ENCODE measurements at regions not wholly inside any gene's neighbourhood (a gene's known extent, or its start where the extent isn't known, plus 50 kb on each side); places are given as distances from the start of the nearest gene placed in this dataset.
A peak's percentile ranks its signal among the peaks of the same experiment; 100 is the strongest.

DNA sequence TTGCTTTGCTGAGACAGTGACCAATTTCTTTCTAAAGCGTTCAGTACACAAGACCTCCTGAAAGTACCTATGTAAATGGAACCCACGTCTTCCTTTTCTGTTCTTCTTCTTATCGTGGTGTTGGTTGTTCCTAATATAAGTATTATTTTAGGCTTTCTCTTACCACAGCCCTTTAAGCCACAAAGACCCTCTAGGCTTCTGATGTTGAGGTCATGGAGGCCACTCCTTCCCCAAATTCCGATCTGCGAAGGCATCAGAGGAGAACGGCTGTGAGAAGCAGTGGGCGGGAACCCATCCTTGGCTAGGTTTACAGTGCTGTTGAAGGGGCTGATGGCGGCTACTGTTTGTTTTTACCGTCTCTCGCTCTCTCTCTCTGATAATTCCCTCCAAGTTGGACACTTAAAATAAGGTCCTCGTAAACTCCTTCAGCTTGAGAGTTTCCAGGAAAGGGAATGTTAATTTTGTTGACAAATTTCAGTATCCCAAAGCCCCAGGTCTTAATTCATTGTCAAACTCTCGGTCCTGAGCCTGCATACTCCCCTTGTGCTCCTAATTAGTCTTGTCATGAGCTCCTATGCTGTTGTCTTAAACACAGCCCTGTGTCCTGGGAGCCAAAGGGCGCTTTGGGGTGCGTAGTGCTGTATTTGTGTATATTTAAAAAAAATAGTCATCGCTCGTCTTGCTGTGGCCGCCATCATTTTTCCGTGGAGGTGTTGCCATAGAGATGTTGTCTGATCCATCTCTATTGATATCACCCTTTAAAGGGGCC, 178.8 kb downstream of the OPA1 start:
- DNase-seq (ENCODE audit: insufficient read length, low spot score) (no peak), FAIRE-seq (no peak)
- TF ChIP-seq POU2F2 (IDR thresholded peaks at IDR 0.05; ENCODE audit: low read depth, low read length) (no peak), POLR2A (IDR thresholded peaks at IDR 0.05; ENCODE audit: low read depth, low read length) (no peak), TAF1 (IDR thresholded peaks at IDR 0.05; ENCODE audit: low read depth, low read length) (no peak), SPI1 (IDR thresholded peaks at IDR 0.05; ENCODE audit: low read depth, low read length) (no peak), PAX5 (IDR thresholded peaks at IDR 0.05; ENCODE audit: insufficient read depth, low read length, severe bottlenecking) (no peak), POLR2AphosphoS5 (IDR thresholded peaks at IDR 0.05; ENCODE audit: low read depth, low read length) (no peak)

DNA sequence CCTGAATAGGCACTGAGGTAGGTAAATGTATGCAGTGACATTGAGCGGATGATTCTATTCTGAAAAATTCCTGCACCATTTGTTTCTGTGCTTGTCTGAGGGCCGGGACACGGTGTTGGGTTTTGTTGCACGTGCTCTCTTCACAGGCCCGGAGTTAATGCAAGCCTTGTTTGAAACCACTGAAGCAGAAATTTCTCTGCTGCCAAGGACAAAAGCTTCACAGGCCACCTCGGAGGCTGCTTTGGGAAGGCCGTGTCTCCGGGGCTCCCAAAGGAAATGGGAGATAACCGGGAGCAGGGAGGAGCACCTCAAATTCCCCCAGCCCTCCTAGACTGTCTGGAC, 179.4 kb downstream of the OPA1 start:
- no peak for FAIRE-seq

DNA sequence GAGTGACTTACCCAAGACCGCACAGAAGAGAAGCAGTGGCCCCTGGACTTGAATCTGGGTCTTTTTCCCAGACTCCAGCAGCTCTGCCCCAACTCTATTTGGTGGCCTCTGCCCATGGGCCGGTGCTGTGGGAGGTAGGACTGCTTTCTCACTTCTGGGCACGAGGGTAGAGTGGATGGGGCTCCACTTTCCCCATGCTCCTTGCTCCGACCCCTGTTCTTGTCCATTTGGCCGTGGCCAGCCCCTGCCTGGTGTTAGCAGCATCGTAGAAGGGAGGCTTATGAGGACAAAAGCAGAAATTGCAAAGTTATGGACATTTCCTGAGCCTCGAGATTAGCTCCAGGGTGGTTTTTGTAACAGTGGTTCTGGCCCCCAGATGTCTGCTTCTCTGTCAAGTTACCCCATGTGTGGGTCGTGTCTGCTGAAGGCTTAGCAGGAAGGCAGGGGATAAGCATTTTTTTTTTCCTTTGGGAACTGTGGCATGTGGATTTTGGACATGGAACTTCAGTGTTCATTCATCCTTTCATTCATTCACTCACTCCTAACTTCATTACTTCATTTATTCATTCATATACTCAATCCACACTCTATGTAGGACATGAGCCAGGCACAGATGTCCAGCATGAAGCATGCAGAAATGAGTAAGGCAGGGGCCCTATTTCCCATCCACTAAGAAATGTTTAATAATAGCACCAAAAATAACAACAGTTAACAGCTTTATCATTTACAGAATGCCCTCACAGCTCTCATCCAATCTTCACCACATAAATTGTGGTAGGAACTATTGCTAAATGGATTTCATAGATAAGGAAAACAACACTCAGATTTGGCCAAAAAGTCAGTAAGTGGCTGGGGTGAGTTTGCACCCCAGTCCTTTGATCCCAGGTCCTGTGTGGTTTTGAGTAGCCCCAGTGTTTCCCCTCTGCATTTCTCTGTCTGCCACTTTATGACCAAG, 180.5 kb downstream of the OPA1 start:
- FAIRE-seq (no peak), DNase-seq (ENCODE audit: insufficient read length, low spot score) (no peak)
- TF ChIP-seq TAF1 (IDR thresholded peaks at IDR 0.05; ENCODE audit: low read depth, low read length) (no peak), SPI1 (IDR thresholded peaks at IDR 0.05; ENCODE audit: low read depth, low read length) (no peak), POLR2A (IDR thresholded peaks at IDR 0.05; ENCODE audit: low read depth, low read length) (no peak), POLR2AphosphoS5 (IDR thresholded peaks at IDR 0.05; ENCODE audit: low read depth, low read length) (no peak), POU2F2 (IDR thresholded peaks at IDR 0.05; ENCODE audit: low read depth, low read length) (no peak), PAX5 (IDR thresholded peaks at IDR 0.05; ENCODE audit: insufficient read depth, low read length, severe bottlenecking) (no peak)

More for the DNA sequence above, 179.4 kb downstream of the OPA1 start:
- DNase-seq (ENCODE audit: insufficient read length, low spot score) = no peak
- no peak for TF ChIP-seq TAF1 (IDR thresholded peaks at IDR 0.05; ENCODE audit: low read depth, low read length)
- no peak for TF ChIP-seq POU2F2 (IDR thresholded peaks at IDR 0.05; ENCODE audit: low read depth, low read length)
- no peak for TF ChIP-seq POLR2A (IDR thresholded peaks at IDR 0.05; ENCODE audit: low read depth, low read length)
- no peak for TF ChIP-seq SPI1 (IDR thresholded peaks at IDR 0.05; ENCODE audit: low read depth, low read length)
- no peak for TF ChIP-seq PAX5 (IDR thresholded peaks at IDR 0.05; ENCODE audit: insufficient read depth, low read length, severe bottlenecking)
- no peak for TF ChIP-seq POLR2AphosphoS5 (IDR thresholded peaks at IDR 0.05; ENCODE audit: low read depth, low read length)

DNA sequence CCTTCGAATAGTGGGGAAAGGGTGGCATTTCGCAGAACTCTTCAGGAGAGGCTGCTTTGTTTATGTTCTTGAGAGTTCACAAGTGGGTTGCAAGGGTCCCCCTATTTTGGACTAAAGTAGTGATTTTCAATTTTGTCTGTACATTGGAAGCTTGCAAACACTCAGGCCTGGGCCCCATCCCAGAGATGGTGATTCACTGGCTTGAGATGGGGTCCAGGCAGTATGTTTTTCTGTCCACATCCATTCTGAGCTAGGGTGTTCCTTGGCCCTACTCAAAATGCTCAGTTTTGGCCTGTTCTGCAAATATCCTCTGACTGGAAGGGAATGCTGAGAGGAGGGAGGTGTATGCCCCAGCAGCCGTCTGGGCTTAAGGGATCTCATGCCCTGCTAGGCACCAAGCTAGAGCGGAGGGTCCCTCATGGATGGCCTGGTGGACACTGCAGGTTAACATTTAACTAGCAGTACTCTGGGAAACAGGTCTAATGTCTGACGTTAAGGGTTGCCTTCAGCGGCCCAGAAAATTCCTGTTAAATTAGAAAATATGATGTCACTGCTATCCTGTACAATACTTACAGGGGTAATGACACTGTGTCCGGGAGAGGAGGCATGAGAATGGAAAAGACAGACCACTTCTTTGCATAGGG, 181.4 kb downstream of the OPA1 start:
- TF ChIP-seq POLR2AphosphoS5 (IDR thresholded peaks at IDR 0.05; ENCODE audit: low read depth, low read length) = no peak
- no peak for TF ChIP-seq POLR2A (IDR thresholded peaks at IDR 0.05; ENCODE audit: low read depth, low read length)
- no peak for TF ChIP-seq SPI1 (IDR thresholded peaks at IDR 0.05; ENCODE audit: low read depth, low read length)
- TF ChIP-seq PAX5 (IDR thresholded peaks at IDR 0.05; ENCODE audit: insufficient read depth, low read length, severe bottlenecking) = no peak
- no peak for TF ChIP-seq POU2F2 (IDR thresholded peaks at IDR 0.05; ENCODE audit: low read depth, low read length)
- no peak for TF ChIP-seq TAF1 (IDR thresholded peaks at IDR 0.05; ENCODE audit: low read depth, low read length)

DNA sequence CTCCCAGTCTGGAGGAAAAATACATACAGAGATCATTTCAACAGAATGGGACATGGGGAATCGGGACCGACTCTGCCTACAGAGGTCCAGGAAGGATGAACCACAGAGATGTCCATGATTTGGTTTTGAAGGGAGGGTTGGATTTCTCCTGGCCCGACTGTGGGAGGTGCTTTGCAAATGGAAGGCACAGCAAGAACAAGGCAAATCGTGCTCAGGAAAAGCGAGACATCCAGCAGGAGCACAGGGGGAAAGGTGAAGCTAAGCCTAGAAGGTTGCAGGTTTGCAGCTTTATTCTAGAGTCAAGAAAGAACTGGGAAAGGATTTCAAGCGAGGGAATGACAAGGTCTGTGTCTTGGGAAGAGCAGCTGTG, 181.9 kb downstream of the OPA1 start:
- DNase-seq (ENCODE audit: insufficient read length, low spot score) = no peak
- FAIRE-seq = no peak
- TF ChIP-seq POLR2A (IDR thresholded peaks at IDR 0.05; ENCODE audit: low read depth, low read length) (no peak), TAF1 (IDR thresholded peaks at IDR 0.05; ENCODE audit: low read depth, low read length) (no peak), PAX5 (IDR thresholded peaks at IDR 0.05; ENCODE audit: insufficient read depth, low read length, severe bottlenecking) (no peak), SPI1 (IDR thresholded peaks at IDR 0.05; ENCODE audit: low read depth, low read length) (no peak), POU2F2 (IDR thresholded peaks at IDR 0.05; ENCODE audit: low read depth, low read length) (no peak), POLR2AphosphoS5 (IDR thresholded peaks at IDR 0.05; ENCODE audit: low read depth, low read length) (no peak)

More for the DNA sequence above, 181.4 kb downstream of the OPA1 start:
- DNase-seq (ENCODE audit: insufficient read length, low spot score) (no peak), FAIRE-seq (no peak)

DNA sequence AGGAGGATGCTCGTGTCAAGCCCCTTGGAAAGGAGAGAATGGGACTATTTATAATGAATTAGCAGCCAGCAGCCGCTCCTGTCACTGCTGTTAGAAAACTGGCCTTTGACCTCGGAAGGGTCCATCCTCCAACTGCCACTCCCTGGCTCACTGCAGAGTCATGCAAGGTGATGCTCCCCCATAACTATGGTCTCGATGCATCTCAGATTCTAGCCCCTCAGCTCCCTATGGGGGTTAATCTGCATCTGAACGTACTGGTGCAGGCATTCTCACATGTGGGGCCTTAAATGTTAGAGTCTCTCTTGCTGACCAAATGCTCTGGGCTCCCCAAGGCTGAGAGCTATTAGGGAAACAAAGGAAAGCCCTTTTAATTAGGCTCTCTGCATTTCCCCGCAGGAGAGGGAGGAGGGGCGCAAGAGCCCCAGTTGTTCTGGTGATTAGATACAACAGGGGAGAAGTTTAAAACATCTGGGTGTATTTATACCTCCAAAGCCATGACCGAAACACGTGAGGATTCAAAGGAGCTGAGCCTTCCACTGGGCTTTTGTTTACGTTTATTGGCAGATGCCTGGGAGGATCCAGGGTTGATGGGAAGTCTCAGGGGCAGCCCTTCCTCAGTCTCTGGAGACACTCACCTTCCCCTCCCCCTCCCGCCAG, 182.5 kb downstream of the OPA1 start:
- no peak for FAIRE-seq
- no peak for TF ChIP-seq TAF1 (IDR thresholded peaks at IDR 0.05; ENCODE audit: low read depth, low read length)
- no peak for TF ChIP-seq POLR2A (IDR thresholded peaks at IDR 0.05; ENCODE audit: low read depth, low read length)
- TF ChIP-seq POU2F2 (IDR thresholded peaks at IDR 0.05; ENCODE audit: low read depth, low read length) = no peak
- TF ChIP-seq SPI1 (IDR thresholded peaks at IDR 0.05; ENCODE audit: low read depth, low read length) = no peak
- TF ChIP-seq POLR2AphosphoS5 (IDR thresholded peaks at IDR 0.05; ENCODE audit: low read depth, low read length) = no peak
- TF ChIP-seq PAX5 (IDR thresholded peaks at IDR 0.05; ENCODE audit: insufficient read depth, low read length, severe bottlenecking) = no peak
- no peak for DNase-seq (ENCODE audit: insufficient read length, low spot score)

DNA sequence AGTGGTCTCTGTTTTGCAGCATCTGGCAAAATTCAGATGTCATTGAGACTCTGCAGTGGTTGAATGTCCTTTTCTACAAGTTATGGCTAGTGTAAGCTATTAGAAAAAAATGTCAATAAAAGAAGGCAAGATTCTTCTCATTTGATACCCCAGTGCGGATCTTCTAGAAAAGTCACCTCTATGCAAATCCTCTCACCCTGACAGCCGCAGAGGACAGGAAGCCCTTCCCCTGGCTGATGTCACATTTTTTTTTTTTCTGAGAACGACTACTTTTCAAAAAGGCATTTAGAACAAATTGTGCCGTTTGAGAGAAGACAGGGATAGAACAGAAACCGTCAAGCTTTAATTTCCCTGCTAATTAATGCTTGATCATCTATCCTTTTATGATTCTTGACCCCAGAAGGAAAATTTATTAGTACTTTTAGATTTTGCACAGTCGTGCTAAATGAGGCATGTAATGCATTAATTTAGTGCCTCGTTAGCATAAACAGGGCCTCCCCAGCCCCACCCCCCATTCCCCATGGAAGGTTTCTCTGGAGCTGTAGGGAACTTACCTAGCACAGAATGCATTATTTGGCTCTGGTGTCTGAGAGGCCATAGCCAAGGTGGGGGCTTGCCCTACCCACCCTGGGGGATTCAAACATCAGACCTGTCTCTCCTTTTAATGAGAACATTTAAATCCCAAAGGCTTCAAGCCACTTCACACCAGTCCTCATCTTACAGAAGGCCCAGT, 183.8 kb downstream of the OPA1 start:
- DNase-seq (ENCODE audit: insufficient read length, low spot score) (no peak), FAIRE-seq (no peak)
- TF ChIP-seq POLR2A (IDR thresholded peaks at IDR 0.05; ENCODE audit: low read depth, low read length) (no peak), POU2F2 (IDR thresholded peaks at IDR 0.05; ENCODE audit: low read depth, low read length) (peak; percentile 87; the same call in 1 of the 2 replicates)

DNA sequence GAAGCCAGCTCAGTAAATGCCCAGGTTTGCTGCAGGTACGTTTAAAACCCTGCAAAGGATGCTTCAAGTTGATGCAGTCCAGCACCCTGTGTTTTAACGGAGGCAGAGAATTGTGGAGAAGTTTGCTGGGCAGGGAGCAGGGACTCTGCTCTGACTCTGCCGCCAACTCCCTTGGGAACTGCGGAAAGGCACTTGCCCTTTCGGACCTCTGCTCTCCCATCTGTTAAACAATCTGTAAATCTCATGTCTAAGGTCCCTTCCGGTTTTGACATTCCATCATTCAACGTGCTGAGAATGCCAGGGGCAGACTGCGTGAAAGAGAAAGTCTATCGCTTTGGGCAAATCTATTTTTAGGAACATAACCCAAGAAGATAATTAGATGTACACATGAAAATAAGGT, 184.5 kb downstream of the OPA1 start:
- peak; percentile 23 for FAIRE-seq
- no peak for TF ChIP-seq POLR2AphosphoS5 (IDR thresholded peaks at IDR 0.05; ENCODE audit: low read depth, low read length)
- TF ChIP-seq PAX5 (IDR thresholded peaks at IDR 0.05; ENCODE audit: insufficient read depth, low read length, severe bottlenecking) = no peak
- no peak for TF ChIP-seq TAF1 (IDR thresholded peaks at IDR 0.05; ENCODE audit: low read depth, low read length)
- no peak for TF ChIP-seq POU2F2 (IDR thresholded peaks at IDR 0.05; ENCODE audit: low read depth, low read length)
- TF ChIP-seq POLR2A (IDR thresholded peaks at IDR 0.05; ENCODE audit: low read depth, low read length) = no peak
- TF ChIP-seq SPI1 (IDR thresholded peaks at IDR 0.05; ENCODE audit: low read depth, low read length) = no peak
- DNase-seq (ENCODE audit: insufficient read length, low spot score) = no peak
